Neuronal stem cell (in vitro differentiated cells): ENCODE measurements at regions not wholly inside any gene's neighbourhood (a gene's known extent, or its start where the extent isn't known, plus 50 kb on each side); places are given as distances from the start of the nearest gene placed in this dataset.

Experiments used
- DNase-seq: peaks from one replicate; pipeline ENCODE4 v3.0.0-alpha.2; 2013; ENCODE audit warnings: low spot score
- H2AFZ ChIP-seq: one replicate; pipeline ENCODE4 v1.6.1; 2013; ENCODE audit warnings: mild to moderate bottlenecking, low read length, inconsistent platforms
- H2AK5ac ChIP-seq: 2 replicates; pipeline ENCODE4 v1.6.1; 2013; ENCODE audit warnings: low read depth, mild to moderate bottlenecking, inconsistent platforms, low read length, moderate library complexity, mixed read lengths
- H2BK120ac ChIP-seq: 2 replicates; pipeline ENCODE4 v1.6.1; 2013; ENCODE audit warnings: low read depth, mild to moderate bottlenecking, inconsistent platforms, low read length, moderate library complexity, mixed read lengths
- H2BK12ac ChIP-seq: one replicate; pipeline ENCODE4 v1.6.1; 2013; ENCODE audit warnings: low read length, inconsistent platforms
- H2BK15ac ChIP-seq: 2 replicates; pipeline ENCODE4 v1.6.1; 2013; ENCODE audit warnings: mild to moderate bottlenecking, low read length, inconsistent platforms, mixed read lengths
- H2BK5ac ChIP-seq: one replicate; pipeline ENCODE4 v1.6.1; 2013; ENCODE audit warnings: inconsistent platforms, mild to moderate bottlenecking, low read length, moderate library complexity
- H3K14ac ChIP-seq: one replicate; pipeline ENCODE4 v1.6.1; 2013; ENCODE audit warnings: low read length, inconsistent platforms
- H3K18ac ChIP-seq: 2 replicates; pipeline ENCODE4 v1.6.1; 2013; ENCODE audit warnings: low read length, inconsistent platforms
- H3K23ac ChIP-seq: 2 replicates; pipeline ENCODE4 v1.6.1; 2013; ENCODE audit warnings: low read depth, mild to moderate bottlenecking, mixed read lengths, low read length, inconsistent platforms; ENCODE audit not compliant: poor library complexity
- H3K27ac ChIP-seq: replicated peaks from 3 replicates; pipeline ENCODE4 v1.5.1; 2013; ENCODE audit warnings: low read length, inconsistent platforms
- H3K27me3 ChIP-seq, 3 experiments: 2 replicates each; pipeline ENCODE4 v1.6.1; 2013; ENCODE audit warnings: low read length in 3 of 3, mild to moderate bottlenecking in 2 of 3, inconsistent platforms in 1 of 3, low read depth in 1 of 3, mixed read lengths in 1 of 3, moderate library complexity in 1 of 3; ENCODE audit not compliant: control insufficient read depth in 3 of 3, insufficient read depth in 3 of 3
- H3K36me3 ChIP-seq, 2 donors: replicated peaks in 1 of 2; 2 replicates each; pipeline ENCODE4 v1.6.1; 2013; ENCODE audit warnings: low read length in 2 of 2; ENCODE audit not compliant: control insufficient read depth in 2 of 2, insufficient read depth in 2 of 2
- H3K4ac ChIP-seq: 2 replicates; pipeline ENCODE4 v1.6.1; 2013; ENCODE audit warnings: inconsistent platforms, mild to moderate bottlenecking, low read length, moderate library complexity
- H3K4me1 ChIP-seq, 2 donors: 1 replicate in 1 of 2; 2 replicates in 1 of 2; pipeline ENCODE4 v1.6.1; 2013; ENCODE audit warnings: low read length in 2 of 2, low read depth in 1 of 2; ENCODE audit not compliant: control insufficient read depth in 2 of 2, insufficient read depth in 1 of 2
- H3K4me2 ChIP-seq: one replicate; pipeline ENCODE4 v1.6.1; 2013; ENCODE audit warnings: mild to moderate bottlenecking, low read length, inconsistent platforms; ENCODE audit not compliant: insufficient read depth, poor library complexity, severe bottlenecking
- H3K4me3 ChIP-seq, 2 donors: 2 replicates each; pipeline ENCODE4 v1.5.1; 2013; ENCODE audit warnings: low read length in 2 of 2, mild to moderate bottlenecking in 2 of 2, inconsistent platforms in 1 of 2, moderate library complexity in 1 of 2
- H3K79me1 ChIP-seq: one replicate; pipeline ENCODE4 v1.6.1; 2013; ENCODE audit warnings: low read depth, mild to moderate bottlenecking, inconsistent platforms, low read length, moderate library complexity
- H3K9ac ChIP-seq: one replicate; pipeline ENCODE4 v1.6.1; 2013; ENCODE audit warnings: mild to moderate bottlenecking, low read depth, low read length, inconsistent platforms; ENCODE audit not compliant: poor library complexity
- H3K9me3 ChIP-seq, 2 donors: replicated peaks in 1 of 2; 2 replicates each; pipeline versions ENCODE3 to v1.6.1; 2013; ENCODE audit warnings: low read length in 2 of 2, mild to moderate bottlenecking in 2 of 2, inconsistent platforms in 1 of 2, low read depth in 1 of 2, mixed read lengths in 1 of 2, moderate library complexity in 1 of 2; ENCODE audit not compliant: control insufficient read depth in 2 of 2, insufficient read depth in 1 of 2
- H4K8ac ChIP-seq: one replicate; pipeline ENCODE4 v1.6.1; 2013; ENCODE audit warnings: low read depth, mild to moderate bottlenecking, inconsistent platforms, low read length, moderate library complexity
- H4K91ac ChIP-seq: one replicate; pipeline ENCODE4 v1.6.1; 2013; ENCODE audit warnings: low read length, low read depth, mild to moderate bottlenecking, inconsistent platforms; ENCODE audit not compliant: poor library complexity
- WGBS, 2 donors: extraction: QIAGEN DNeasy Blood & Tissue Kit; methylation state at CpG; one replicate each; pipeline ENCODE4 v1.1.7; 2013; ENCODE audit warnings: missing lambda C conversion rate in 2 of 2, mixed read lengths in 1 of 2; ENCODE audit not compliant: insufficient read length in 2 of 2, insufficient replicate concordance in 1 of 2; ENCODE audit errors: extremely low coverage in 2 of 2; 5-methylcytosine and 5-hydroxymethylcytosine counted together

GRCh38 chr14:82710267-82710841 is 1176.7 kb upstream of the SEL1L start:
- no peak overlapping the region for H3K27ac ChIP-seq
- H2AFZ ChIP-seq: no peak overlapping the region
- no peaks in the 10 kb centered on the region for H3K36me3 ChIP-seq
- no peak overlapping the region for H2AK5ac ChIP-seq
- H3K14ac ChIP-seq: no peak overlapping the region
- H3K4me1 ChIP-seq: no peaks in the 10 kb centered on the region
- no peaks in the 10 kb centered on the region for H3K27me3 ChIP-seq
- no peak overlapping the region for H2BK5ac ChIP-seq
- no peak overlapping the region for H3K4me2 ChIP-seq
- H2BK12ac ChIP-seq: no peak overlapping the region
- no peak overlapping the region for H3K9ac ChIP-seq
- no CpG with 5 or more reads among the region's 4 CpGs for WGBS, 2 donors
- H3K23ac ChIP-seq: no peak overlapping the region
- H4K91ac ChIP-seq: no peak overlapping the region
- peaks cover 1% of the 10 kb centered on the region for H3K79me1 ChIP-seq
- no peak overlapping the region for H3K18ac ChIP-seq
- H2BK15ac ChIP-seq: no peak overlapping the region
- peak; percentile 56 for DNase-seq
- H3K9me3 ChIP-seq: no peaks in the 10 kb centered on the region
- H2BK120ac ChIP-seq: no peak overlapping the region
- H3K4me3 ChIP-seq: no peak overlapping the region
- H3K4ac ChIP-seq: no peak overlapping the region
- H4K8ac ChIP-seq: no peak overlapping the region

DNA sequence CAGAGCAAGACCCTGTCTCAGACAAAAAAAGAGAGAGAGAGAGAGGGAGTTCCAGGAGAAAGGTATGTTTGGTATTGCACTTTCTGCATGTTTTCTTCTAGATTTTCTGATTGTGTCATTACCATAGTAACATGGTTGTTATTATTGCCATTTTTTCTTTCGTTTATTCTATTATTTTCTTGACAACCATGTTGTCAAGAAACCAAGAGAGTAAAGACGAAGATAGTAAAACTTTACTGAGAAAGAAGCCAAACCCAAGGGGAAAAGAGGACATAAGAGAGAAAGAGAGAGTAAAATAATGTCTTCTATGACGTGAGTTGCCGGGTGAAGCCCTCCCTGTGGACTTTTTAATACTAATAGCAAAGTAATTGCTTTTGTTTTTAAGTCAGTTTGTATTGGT is 1186.0 kb upstream of the SEL1L start:
- Histone ChIP-seq H3K14ac (no peak overlapping the region), H3K9ac (no peak overlapping the region), H2BK120ac (no peak overlapping the region), H3K4ac (no peak overlapping the region), H2BK12ac (no peak overlapping the region), H2AFZ (no peak overlapping the region), H3K4me1 (peaks cover 0 to 3% of the 10 kb centered on the region in 2 donors), H3K23ac (no peak overlapping the region), H3K18ac (no peak overlapping the region), H3K4me2 (no peak overlapping the region), H3K36me3 (no peaks in the 10 kb centered on the region), H3K27ac (no peak overlapping the region), H2AK5ac (no peak overlapping the region), H3K79me1 (peaks cover 1% of the 10 kb centered on the region), H2BK5ac (no peak overlapping the region), H3K27me3 (no peaks in the 10 kb centered on the region), H3K4me3 (no peak overlapping the region), H2BK15ac (no peak overlapping the region), H3K9me3 (peaks cover 0 to 3% of the 10 kb centered on the region in 2 donors), H4K8ac (no peak overlapping the region), H4K91ac (no peak overlapping the region)
- WGBS, 2 donors: no CpG with 5 or more reads among the region's 4 CpGs
- DNase-seq: no peak

DNA sequence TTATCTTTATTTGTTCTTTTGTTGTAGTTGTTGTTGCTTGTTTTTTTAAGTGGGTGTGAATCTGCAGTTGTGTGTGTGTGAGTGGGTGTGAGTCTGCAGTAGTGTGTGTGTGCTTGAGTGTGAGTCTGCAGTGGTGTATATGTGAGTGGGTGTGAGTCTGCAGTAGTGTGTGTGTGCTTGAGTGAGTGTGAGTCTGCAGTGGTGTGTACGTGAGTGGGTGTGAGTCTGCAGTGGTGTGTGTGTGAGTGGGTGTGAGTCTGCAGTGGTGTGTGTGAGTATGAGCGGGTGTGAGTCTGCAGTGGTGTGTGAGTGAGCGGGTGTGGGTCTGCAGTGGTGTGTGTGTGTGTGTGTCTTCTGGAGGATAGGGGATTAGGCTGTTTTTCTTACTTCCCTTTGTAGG is 1186.8 kb upstream of the SEL1L start:
- no peak overlapping the region for H4K8ac ChIP-seq
- H3K79me1 ChIP-seq: no peaks in the 10 kb centered on the region
- DNase-seq: no peak
- H3K4me1 ChIP-seq: peaks cover 0 to 3% of the 10 kb centered on the region in 2 donors
- no peak overlapping the region for H4K91ac ChIP-seq
- H3K4me3 ChIP-seq: no peak overlapping the region
- H2BK5ac ChIP-seq: no peak overlapping the region
- no peak overlapping the region for H3K27ac ChIP-seq
- no peak overlapping the region for H3K4me2 ChIP-seq
- peak overlapping the region; percentile 67 for H3K9ac ChIP-seq
- H2AFZ ChIP-seq: no peak overlapping the region
- no peak overlapping the region for H3K4ac ChIP-seq
- H3K14ac ChIP-seq: no peak overlapping the region
- H2BK120ac ChIP-seq: no peak overlapping the region
- WGBS, 2 donors: no CpG with 5 or more reads among the region's 3 CpGs
- no peaks in the 10 kb centered on the region for H3K36me3 ChIP-seq
- no peak overlapping the region for H2BK12ac ChIP-seq
- H3K18ac ChIP-seq: peak overlapping the region; percentile 72
- H3K9me3 ChIP-seq: peaks cover 0 to 3% of the 10 kb centered on the region in 2 donors
- H2AK5ac ChIP-seq: no peak overlapping the region
- H3K27me3 ChIP-seq: no peaks in the 10 kb centered on the region
- H2BK15ac ChIP-seq: no peak overlapping the region
- no peak overlapping the region for H3K23ac ChIP-seq

DNA sequence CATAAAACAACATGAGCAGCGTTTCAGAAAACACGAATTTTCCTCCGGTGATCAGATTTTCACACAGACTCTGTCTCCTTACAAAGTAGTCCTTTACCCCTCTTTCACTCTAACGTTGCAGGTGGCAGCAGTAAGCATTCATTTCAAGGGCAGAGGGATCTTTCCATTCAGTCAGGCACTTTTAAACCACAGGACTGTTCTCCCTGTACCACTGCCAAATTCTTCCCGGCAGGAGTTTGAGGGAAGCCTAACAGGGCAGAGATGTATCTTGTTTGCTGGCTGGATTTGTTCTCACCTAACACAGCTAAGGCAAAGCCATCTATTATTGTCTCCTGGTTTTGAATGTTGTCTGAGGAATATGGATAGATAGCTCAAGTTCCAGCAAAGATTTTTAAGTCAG is 1187.3 kb upstream of the SEL1L start:
- Histone ChIP-seq H3K4me2 (no peak overlapping the region), H3K9ac (no peak overlapping the region), H2BK5ac (no peak overlapping the region), H4K8ac (no peak overlapping the region), H3K18ac (no peak overlapping the region), H3K27me3 (no peaks in the 10 kb centered on the region), H2AK5ac (no peak overlapping the region), H3K14ac (no peak overlapping the region), H3K9me3 (peaks cover 0 to 3% of the 10 kb centered on the region in 2 donors), H3K27ac (no peak overlapping the region), H3K4me1 (peaks cover 0 to 3% of the 10 kb centered on the region in 2 donors), H3K36me3 (no peaks in the 10 kb centered on the region), H3K23ac (no peak overlapping the region), H2AFZ (peak overlapping the region; percentile 49), H4K91ac (no peak overlapping the region), H2BK15ac (no peak overlapping the region), H3K4ac (no peak overlapping the region), H3K4me3 (no peak overlapping the region), H2BK120ac (no peak overlapping the region), H3K79me1 (no peaks in the 10 kb centered on the region), H2BK12ac (no peak overlapping the region)
- WGBS, 2 donors: no CpG with 5 or more reads among the region's 5 CpGs
- no peak for DNase-seq
